ENCODE measurements at regions not wholly inside any gene's neighbourhood (a gene's known extent, or its start where the extent isn't known, plus 50 kb on each side); places are given as distances from the start of the nearest gene placed in this dataset.

DNA sequence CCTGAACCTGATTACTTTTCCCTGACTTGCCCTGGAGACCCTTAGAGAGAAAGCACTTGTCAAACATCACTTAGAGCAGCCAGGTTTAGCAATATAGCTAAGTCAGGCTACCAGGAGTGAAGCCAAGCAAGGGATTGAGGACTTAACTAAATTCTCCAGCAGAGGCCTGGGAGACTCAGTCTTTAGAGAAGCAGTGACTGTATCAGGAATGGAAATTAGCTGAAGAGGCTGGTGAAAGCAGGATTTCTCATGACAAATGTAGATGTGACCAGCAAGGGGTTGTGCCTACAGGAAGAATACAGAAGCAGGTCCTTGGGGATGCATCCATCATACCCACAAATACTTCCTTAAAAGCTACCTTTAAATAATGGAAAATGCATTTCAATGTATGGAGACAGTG lies 368.9 kb upstream of the MEIS1 start:
- Histone ChIP-seq H2BK5ac (ENCODE audit: low read depth, low read length, poor library complexity, severe bottlenecking) (no peak overlapping the region), H3K56ac (ENCODE audit: extremely low read depth, insufficient read depth, low read length) (no peak overlapping the region), H3K9me1 (ENCODE audit: insufficient read depth, low read length) (no peaks in the 10 kb centered on the region), H2BK20ac (ENCODE audit: low read depth, low read length) (no peak overlapping the region), H3K79me1 (ENCODE audit: low read depth in 1 of 2, low read length in 2 of 2) (no peaks in the 10 kb centered on the region), H3K9ac (ENCODE audit: low read depth, low read length) (no peak overlapping the region), H3K27me3 (ENCODE audit: control insufficient read depth, insufficient read depth, low read length) (peaks cover 3% of the 10 kb centered on the region), H3K4me1 (ENCODE audit: control insufficient read depth, insufficient read depth, low read length) (no peaks in the 10 kb centered on the region), H3K14ac (replicated peaks; ENCODE audit: low read depth, low read length) (no peak overlapping the region), H4K5ac (ENCODE audit: low read depth, low read length) (no peak overlapping the region), H3K23ac (ENCODE audit: low read depth, low read length) (no peak overlapping the region), H3K9me3 (ENCODE audit: control insufficient read depth, insufficient read depth, low read length) (no peaks in the 10 kb centered on the region), H2AFZ (replicated peaks; ENCODE audit: low read length, poor library complexity) (no peak overlapping the region), H2BK15ac (ENCODE audit: low read depth, low read length) (no peak overlapping the region), H2AK9ac (replicated peaks; ENCODE audit: low read depth, low read length, poor library complexity) (no peak overlapping the region), H4K8ac (ENCODE audit: low read depth in 2 of 2, low read length in 2 of 2) (no peak overlapping the region), H3K18ac (ENCODE audit: low read depth, low read length) (no peak overlapping the region), H4K91ac (ENCODE audit: insufficient read depth, low read depth, low read length) (no peak overlapping the region), H3K4me3 (ENCODE audit: insufficient read depth, low read depth, low read length) (no peak overlapping the region), H4K20me1 (ENCODE audit: insufficient read depth, low read length) (no peaks in the 10 kb centered on the region), H3K4ac (ENCODE audit: low read depth, low read length) (no peak overlapping the region), H3K36me3 (ENCODE audit: control insufficient read depth, insufficient read depth, low read length) (no peaks in the 10 kb centered on the region), H3K27ac (ENCODE audit: insufficient read depth, low read length) (no peak overlapping the region), H3K4me2 (ENCODE audit: low read depth, low read length) (no peak overlapping the region), H2AK5ac (ENCODE audit: low read depth, low read length) (no peak overlapping the region), H2BK120ac (ENCODE audit: low read depth, low read length) (no peak overlapping the region)
- ChIA-PET CTCF (no interaction called here), POLR2A (ENCODE audit: unreplicated experiment) (no interaction called here)
- TF ChIP-seq MAZ (IDR thresholded peaks at IDR 0.05; ENCODE audit: borderline replicate concordance, low read depth, low read length) (no peak), CHD1 (IDR thresholded peaks at IDR 0.05; ENCODE audit: low read depth, low read length) (no peak), BHLHE40 (IDR thresholded peaks at IDR 0.05; ENCODE audit: low read depth, low read length) (no peak), NFE2L2 (IDR thresholded peaks at IDR 0.05; ENCODE audit: low read depth, low read length) (no peak), SMC3 (IDR thresholded peaks at IDR 0.05; ENCODE audit: low read depth, low read length) (no peak), RAD21 (IDR thresholded peaks at IDR 0.05; ENCODE audit: low read length) (no peak), RCOR1 (IDR thresholded peaks at IDR 0.05; ENCODE audit: insufficient replicate concordance, low read length) (no peak), POLR2A (IDR thresholded peaks at IDR 0.05; ENCODE audit: low read depth, low read length) (no peak), CEBPB (IDR thresholded peaks at IDR 0.05; ENCODE audit: low read depth, low read length) (no peak), RFX5 (IDR thresholded peaks at IDR 0.05; ENCODE audit: low read depth, low read length) (no peak), FOS (IDR thresholded peaks at IDR 0.05; ENCODE audit: low read depth, low read length) (no peak), MXI1 (IDR thresholded peaks at IDR 0.05; ENCODE audit: borderline replicate concordance, low read depth, low read length) (no peak), MAFK (IDR thresholded peaks at IDR 0.05; ENCODE audit: low read depth, low read length) (no peak)
- TF ChIP-seq, protein P1, sequence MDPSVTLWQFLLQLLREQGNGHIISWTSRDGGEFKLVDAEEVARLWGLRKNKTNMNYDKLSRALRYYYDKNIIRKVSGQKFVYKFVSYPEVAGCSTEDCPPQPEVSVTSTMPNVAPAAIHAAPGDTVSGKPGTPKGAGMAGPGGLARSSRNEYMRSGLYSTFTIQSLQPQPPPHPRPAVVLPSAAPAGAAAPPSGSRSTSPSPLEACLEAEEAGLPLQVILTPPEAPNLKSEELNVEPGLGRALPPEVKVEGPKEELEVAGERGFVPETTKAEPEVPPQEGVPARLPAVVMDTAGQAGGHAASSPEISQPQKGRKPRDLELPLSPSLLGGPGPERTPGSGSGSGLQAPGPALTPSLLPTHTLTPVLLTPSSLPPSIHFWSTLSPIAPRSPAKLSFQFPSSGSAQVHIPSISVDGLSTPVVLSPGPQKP (IDR thresholded peaks at IDR 0.05; ENCODE audit: borderline replicate concordance, low read depth, low read length), result no peak
- TF ChIP-seq, protein P2, sequence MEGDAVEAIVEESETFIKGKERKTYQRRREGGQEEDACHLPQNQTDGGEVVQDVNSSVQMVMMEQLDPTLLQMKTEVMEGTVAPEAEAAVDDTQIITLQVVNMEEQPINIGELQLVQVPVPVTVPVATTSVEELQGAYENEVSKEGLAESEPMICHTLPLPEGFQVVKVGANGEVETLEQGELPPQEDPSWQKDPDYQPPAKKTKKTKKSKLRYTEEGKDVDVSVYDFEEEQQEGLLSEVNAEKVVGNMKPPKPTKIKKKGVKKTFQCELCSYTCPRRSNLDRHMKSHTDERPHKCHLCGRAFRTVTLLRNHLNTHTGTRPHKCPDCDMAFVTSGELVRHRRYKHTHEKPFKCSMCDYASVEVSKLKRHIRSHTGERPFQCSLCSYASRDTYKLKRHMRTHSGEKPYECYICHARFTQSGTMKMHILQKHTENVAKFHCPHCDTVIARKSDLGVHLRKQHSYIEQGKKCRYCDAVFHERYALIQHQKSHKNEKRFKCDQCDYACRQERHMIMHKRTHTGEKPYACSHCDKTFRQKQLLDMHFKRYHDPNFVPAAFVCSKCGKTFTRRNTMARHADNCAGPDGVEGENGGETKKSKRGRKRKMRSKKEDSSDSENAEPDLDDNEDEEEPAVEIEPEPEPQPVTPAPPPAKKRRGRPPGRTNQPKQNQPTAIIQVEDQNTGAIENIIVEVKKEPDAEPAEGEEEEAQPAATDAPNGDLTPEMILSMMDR (conservative IDR thresholded peaks at IDR 0.05; ENCODE audit: low read depth, low read length), result no peak
- TF ChIP-seq, protein P3, sequence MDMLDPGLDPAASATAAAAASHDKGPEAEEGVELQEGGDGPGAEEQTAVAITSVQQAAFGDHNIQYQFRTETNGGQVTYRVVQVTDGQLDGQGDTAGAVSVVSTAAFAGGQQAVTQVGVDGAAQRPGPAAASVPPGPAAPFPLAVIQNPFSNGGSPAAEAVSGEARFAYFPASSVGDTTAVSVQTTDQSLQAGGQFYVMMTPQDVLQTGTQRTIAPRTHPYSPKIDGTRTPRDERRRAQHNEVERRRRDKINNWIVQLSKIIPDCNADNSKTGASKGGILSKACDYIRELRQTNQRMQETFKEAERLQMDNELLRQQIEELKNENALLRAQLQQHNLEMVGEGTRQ (IDR thresholded peaks at IDR 0.05; ENCODE audit: low read depth, low read length), result no peak
- dilution Hi-C loops (cut with HindIII; ENCODE audit: low sequenced_read_pairs, unreplicated experiment), result no loop called here
- intact Hi-C loops (cut with micrococcal nuclease), result no loop called here
- DNase-seq, result no peak
- in situ Hi-C loops (cut with MboI; ENCODE audit: low sequenced_read_pairs), result no loop called here
- no TSS peak for BruUV-seq (replicated peaks)
- ATAC-seq (ENCODE audit: low read depth), result no peak

Measured in IMR-90 (cell line).